IPS DF 19.7 (cell line): ENCODE measurements at regions not wholly inside any gene's neighbourhood (a gene's known extent, or its start where the extent isn't known, plus 50 kb on each side); places are given as distances from the start of the nearest gene placed in this dataset.
"Not testable (repeated sequence)": the region's sequence is repeated elsewhere in the genome, so short reads cannot be mapped to it uniquely, and the experiment has no call there.

Source experiments
- DNase-seq: peaks from one replicate; pipeline ENCODE4 v3.0.0-alpha.2; 2013; ENCODE audit warnings: low read depth, low spot score

DNA sequence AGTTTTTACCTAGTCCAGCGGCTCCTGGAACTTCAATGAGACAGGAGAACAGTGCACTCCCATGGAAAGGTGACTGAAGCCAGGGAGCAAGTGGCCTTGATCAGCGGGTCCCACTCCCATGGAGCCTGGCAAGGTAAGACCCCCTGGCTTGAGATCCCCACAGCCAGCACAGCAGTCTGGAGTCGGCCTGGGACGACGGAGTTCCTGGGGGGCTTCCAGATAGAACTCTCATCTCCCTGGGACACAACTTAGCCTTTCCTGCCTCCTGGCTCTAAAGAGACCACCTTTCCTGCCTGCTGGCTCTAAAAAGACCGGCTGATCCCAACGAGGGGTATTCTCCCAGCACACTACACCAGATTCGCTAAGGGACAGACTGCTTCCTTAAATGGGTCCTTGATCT is 1279.0 kb upstream of the GOT2 start:
- no peak for DNase-seq

DNA sequence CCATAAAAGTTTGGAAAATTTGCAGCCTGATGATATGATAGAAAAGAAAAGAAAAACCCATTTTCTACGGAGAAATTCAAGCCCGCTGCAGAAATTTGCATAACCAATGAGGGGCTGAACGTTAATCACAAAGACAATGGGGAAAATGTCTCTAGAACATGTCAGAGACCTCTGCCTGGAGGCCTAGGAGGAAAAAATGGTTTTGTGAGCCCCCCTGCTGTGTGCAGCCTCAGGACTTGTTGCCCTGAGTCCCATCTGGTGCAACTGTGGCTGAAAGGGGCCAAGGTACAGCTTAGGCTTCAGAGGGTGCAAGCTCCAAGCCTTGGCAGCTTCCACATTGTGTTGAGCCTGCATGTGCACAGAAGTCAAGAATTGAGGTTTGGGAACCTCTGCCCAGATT is 1267.4 kb upstream of the GOT2 start:
- DNase-seq: no peak

DNA sequence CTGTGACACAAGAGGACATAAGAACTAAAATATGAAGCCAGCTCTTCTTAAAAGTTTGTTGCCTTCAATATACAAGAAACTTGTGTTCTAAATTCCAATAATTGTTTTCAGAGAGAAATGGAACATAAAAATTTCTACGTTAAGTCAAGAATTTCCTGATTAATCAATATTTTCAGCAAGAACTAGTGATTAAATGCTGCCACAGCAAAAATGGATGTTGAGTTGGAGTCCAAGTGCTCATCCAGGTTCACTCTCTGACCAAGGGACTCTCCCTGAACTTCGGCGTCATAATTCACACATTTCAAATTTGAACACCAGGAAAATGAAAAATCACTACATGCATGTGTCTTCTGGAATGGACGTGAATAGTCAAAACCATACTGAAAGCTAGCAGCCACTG is 1263.6 kb upstream of the GOT2 start:
- no peak for DNase-seq

DNA sequence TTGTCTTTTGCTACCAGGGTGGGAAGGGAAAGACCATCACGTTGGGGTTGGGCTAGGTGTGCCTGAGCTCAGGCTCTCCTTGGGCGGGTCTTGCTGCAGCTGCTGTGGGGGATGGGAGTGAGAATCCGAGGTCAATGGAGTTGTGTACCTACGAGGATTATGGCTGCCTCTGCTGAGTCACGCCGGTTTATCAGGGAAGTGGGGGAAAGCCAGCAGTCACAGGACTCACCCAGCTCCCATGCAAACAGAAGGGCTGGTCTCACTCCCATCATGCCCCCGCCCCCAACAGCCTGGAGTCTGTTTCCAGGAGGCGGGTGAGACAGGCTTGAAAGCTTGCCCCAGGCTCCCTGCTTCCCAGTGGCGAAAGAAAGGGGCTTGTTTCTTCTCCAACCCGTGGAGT is 1259.0 kb upstream of the GOT2 start:
- DNase-seq: no peak

DNA sequence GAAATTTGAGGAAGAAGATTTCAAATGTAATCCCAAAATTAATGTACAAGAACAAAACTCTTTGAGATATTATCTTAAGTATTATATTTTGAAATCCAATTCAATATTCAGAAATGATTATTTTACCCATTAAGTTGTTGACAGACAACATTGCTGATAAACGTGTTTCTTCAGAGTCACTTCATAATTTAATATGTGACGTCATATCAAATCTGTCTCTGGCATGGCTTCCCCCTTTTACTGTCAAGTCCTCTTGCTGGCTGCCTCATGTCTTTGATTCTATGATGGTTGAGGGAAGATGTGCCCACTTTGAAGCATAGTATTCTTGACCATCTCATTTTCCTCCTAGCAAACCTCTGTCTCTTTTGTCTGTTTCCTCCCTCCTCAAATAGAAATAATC is 1257.1 kb upstream of the GOT2 start:
- DNase-seq: no peak

DNA sequence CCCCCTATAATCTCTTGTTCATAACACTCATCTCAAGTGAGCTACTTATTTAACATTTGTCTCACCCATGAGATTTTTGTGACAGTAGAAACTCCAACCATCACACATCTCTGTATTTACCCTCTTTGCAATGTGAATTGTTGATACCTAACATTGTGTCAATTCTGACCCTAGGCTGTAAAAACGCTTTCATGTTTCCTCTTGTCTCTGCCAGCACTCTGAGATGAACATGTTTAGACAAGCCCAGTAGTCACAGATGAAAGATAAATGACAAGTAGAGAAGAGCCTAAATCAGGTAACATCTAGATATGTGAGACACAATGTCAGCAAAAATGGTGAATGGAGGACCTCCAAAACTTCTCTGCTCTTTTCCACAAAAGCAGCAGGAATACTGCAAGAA is 1254.5 kb upstream of the GOT2 start:
- no peak for DNase-seq

DNA sequence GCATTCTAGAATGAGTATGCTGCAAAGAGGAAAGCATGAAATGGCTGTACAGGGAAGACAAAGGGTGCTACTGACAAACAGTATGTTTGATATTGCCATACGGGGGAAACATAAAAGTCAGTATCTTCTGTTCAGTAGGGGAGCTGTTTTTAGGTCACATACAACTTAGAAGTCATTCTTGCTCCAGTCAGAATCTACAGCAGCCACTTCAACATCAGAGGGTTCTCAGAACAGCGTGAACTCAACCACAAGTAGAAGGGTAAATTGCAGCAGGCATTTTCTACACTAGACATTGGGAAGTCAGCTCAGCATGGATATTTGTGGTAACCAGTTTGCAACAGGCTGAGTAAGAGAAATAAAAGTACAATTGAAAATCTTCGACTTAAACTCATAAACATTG is 1241.8 kb upstream of the GOT2 start:
- no peak for DNase-seq

DNA sequence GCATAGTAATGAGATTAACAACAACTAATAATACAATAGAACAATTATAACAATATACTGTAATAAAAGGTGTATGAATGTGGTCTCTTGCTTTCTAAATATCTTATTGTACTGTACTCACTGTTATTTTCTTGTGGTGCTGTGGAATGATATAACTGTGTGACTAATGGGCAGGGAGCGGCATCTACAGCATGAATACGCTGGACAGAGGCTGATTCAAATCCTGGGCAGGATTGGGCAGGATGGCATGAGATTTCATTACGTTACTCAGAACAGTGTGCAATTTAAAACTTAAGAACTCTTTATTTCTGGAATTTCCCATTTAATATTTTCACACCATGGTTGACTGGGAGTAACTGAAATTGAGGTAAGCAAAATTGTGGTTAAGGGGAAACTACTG is 1239.8 kb upstream of the GOT2 start:
- DNase-seq: no peak

DNA sequence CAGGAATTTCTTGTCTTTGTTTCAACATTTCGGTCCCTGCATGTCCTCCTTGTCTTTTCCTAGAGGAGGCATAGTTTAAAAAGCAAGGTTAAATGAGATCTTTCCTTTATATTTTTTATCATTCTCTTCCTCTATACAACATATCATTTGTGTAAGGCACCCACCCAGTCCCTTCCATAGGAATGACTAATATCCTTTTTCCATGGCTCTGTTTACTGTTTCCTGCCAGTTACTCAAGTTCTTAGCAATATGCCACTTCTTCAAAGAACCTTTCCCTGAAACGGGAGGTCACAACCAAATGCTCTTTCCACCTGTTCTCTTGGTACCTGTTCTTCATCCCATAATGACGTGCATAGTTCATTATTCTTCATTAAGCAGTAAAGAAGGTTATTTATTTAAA is 1237.1 kb upstream of the GOT2 start:
- no peak for DNase-seq

DNA sequence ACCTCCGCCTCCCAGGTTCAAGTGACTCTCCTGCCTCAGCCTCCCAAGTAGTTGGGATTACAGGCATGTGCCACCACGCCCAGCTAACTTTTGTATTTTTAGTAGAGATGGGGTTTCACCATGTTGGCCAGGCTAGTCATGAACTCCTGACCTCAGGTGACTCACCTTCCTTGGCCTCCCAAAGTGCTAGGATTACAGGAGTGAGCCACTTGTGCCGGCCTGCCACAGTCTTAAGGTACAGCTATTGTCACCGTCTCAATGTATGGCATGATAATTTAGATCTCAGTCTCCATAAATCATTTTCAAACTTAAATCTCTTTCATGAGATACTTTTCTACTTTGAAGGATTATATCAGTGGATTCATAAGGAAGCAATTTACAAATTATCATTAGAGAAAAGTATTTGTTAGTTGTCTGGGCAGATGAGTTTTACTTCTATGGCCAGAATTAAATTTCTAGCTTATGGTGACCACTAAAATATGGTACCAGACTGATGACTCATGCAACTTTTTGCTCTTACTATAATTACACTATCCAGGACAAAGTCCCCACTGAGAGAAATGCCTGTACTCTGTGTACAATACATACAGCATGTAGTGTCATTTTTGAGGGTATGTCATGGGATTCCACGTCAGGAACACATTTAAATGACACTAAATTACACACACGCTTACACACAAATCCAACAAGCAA is 1230.3 kb upstream of the GOT2 start:
- DNase-seq: no peak

DNA sequence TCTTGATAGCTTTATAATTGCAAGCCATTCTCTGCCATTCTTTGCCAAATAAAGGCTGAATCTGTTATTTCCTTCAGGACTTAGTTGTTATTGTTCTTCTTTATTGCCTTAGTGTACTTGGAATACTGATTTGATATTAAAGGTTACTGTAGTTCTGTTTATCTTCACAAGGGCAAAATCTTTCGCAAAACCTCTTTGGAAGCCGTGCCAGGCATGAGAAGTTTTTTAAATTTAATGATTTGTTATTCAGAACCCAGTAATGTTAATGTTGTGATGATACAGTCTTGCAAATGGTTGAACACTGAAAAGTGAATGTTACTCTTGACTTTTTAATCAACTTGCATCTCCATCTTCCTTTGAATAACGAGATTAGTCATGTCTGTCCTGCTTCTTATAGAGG is 1225.2 kb upstream of the GOT2 start:
- no peak for DNase-seq

DNA sequence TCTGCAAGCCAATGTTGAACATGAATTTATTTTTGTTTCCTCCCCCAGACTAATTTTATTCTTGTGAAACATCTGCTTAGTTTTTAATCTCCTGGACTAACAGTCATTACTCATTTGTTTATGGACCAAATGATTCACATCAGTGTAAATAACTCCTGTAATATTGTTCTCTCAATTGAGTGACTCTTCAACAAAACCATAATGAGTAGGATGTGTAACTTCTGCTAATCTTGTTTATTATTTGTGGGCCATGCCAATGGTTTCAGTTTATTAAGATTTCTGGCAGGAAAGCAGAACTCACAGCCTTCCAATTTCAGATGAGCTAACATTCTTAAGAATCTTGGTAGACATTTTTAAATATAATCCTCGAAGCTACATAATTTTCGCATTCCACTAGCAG is 1216.3 kb upstream of the GOT2 start:
- DNase-seq: no peak

DNA sequence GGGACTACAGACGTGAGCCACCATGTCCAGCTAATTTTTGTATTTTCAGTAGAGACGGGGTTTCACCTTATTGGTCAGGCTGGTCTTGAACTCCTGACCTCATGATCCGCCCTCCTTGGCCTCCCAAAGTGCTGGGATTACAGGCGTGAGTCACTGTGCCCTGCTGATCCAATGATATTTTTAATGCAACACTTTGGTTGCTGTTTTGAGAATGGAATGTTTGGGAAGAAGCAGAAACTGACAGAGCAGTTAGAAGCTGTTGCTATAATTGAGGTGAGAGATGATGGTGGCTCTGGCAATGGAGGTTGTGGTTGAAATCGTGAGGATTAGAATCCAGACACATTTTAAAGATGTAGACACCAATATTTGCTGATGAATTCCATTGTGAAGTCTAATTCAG is 1209.9 kb upstream of the GOT2 start:
- DNase-seq: not testable (repeated sequence)

DNA sequence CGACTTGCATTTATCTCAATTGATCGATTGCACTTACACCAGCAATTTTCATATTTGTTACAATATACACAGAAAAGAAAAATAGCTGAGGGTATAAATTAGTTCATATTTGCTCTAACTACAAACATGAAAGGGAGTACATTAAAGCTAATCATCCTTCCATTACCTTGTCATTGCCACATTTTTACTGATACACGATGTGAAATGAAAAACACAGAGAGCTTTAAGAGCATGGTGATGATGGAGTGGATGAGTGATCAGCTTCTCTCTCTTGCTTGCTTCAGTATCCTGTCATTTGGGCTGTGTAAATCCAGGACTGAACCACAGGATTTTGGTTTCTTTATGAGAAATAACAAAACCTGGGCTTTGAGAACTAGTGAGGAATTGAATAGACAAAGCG is 1207.5 kb upstream of the GOT2 start:
- no peak for DNase-seq

DNA sequence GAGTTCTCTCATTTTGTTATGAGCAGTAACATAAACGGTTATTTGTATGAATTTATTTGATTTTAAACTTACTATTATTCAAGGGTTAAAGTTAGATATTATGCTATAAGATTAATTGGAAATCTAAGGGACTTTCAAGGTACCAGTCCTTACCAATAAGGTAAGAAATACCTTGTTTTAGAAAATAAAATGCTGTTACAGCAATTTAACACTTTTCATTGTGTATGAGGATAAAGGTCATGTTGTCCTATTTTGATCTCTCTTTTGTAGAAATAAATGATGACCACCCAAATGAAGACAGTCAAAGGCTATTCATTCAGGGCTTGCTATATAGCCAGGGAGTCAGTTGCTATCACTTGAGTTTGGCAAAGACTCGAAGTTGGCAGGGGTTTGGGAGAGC is 1185.9 kb upstream of the GOT2 start:
- no peak for DNase-seq

DNA sequence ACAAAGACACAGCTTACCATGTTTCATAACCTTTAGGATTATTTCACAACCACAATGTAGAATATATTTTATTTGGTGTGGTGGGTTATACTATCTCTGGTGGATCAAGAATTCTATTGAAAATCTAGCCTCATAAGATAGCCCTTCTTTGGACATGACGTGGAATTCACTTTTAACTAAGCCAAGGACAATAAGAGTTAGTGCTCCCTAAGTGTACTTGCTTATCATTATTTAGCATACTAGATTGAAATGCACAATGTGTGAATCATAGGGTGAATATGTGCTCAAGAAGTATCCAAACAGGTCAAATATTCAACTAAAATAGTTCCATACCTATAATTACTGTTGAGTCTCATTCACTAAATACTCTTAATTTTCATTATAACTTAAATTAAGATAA is 1179.5 kb upstream of the GOT2 start:
- DNase-seq: no peak

DNA sequence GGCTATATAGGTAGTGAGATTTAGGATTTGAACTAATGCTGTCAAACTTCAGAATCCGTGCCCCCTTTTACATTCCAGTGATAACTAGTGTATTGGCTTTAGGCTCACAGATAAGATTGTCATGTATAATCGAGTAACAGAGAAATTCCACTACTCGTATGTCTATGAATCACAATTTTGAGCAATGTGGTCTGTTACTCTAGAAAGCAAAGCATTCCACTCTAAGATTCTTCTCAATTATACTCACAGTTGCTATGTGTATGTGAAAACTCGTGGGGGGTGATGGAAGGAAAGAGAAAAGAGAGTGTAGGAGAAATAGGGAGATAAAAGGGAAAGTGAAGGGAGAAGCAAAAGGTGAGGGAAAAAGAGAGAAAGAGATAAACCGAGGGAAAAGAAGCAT is 1175.1 kb upstream of the GOT2 start:
- no peak for DNase-seq

DNA sequence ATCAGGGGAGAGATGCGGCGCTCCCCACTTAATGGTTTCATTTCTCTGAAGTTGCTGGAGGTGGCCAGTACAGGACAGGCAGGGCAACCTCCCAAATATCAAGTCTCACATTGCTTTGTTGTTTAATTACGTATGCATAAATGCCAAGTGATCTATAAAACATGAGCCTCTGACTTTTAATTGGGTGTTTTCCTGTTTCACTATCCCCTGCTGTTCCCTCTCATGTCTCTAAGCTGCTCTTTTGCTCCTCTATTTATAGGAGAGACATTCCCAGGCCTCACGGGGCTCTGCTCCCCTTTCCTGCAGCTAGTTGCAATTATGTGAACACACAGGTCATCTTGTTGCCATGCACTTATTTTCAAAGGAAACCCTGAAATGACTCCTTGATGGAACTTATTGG is 1173.5 kb upstream of the GOT2 start:
- DNase-seq: no peak

DNA sequence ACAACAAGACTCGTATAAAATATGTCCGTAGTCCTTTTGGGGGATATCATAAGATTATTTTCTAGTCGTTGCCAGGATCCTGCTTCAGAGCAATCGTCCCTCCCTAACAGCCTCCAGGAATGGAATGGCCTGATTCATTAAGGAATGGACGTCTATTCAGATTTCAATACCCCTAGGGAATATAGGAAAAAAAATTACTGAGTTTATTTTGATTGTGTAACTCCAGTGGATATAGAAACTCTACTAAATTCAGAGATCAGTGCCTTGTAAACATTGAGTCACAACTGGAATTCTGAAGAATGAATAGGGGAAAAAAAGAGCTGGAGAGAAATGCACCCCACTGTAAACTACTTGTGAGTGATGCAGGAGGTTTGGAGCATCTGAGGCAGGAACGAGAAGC is 1171.5 kb upstream of the GOT2 start:
- DNase-seq: no peak

DNA sequence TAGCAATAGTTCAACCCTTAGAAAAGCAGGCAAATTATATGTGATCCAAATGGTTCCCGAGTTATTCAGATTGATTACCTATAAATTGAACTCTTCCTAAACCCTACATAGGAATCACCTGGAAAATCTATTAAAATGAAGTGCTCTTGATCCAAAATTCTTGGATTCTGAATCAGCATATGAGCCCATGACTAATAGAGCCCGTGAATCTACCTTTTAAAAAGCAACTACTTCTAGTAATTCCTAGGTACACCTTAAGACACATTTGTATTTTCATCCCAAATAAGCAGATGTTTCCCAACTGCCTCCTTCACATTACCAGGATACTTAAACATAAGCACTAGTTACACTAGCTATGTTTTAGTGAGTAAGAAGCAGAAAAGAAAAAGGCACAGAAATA is 1171.0 kb upstream of the GOT2 start:
- no peak for DNase-seq

DNA sequence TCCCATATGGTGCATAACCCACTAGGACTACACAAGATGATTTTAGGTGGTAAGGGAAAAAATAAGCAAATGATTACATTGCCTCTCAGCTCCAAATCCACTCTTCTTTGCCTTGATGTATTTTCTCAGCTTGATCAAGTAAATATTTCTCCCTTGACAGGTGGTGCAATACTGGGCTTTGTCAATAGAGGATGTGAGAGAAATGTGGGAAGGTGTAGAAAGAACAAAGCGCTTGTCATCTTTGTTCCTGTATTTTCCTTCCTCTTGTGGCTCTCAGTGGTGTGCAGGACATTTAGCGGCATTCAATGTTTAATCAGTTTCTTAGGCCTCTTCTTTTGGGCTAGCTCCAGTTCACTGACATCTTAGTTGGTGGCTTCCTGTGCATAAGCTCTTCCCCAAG is 1165.8 kb upstream of the GOT2 start:
- DNase-seq: no peak

DNA sequence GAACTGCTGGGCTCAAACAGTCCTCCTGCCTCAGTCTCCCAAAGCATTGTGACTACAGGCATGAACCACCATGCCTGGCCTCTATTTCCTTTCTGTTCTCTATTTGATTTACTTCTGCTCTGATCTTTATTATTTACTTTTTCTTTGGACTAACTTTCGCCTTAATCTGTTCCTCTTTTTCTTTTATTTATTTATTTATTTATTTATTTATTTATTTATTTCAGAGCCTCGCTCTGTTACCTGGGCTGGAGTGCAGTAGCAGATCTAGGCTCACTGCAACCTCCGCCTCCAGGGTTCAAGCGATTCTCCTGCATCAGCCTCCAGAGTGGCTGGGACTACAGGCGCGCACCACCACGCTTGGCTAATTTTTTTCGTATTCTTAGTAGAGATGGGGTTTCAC is 1158.3 kb upstream of the GOT2 start:
- no peak for DNase-seq

DNA sequence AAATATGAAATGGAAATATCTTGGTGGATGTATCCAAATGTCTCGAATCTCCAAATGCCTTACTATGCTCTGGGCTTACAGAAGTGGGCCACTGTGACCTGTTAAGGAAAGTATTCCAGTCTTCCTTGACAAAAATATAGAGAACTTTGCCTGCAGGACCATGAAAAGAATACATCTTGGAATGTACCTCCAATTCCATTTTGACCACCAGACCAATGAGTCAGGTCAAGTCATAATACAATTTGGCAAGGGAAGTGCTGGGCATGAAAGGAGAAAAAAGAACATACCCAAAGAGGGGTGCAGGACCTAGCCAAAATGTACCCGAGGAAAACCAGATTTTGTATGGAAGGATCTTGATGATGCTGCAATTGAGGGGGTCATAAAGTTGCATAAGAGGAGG is 1153.7 kb upstream of the GOT2 start:
- no peak for DNase-seq

DNA sequence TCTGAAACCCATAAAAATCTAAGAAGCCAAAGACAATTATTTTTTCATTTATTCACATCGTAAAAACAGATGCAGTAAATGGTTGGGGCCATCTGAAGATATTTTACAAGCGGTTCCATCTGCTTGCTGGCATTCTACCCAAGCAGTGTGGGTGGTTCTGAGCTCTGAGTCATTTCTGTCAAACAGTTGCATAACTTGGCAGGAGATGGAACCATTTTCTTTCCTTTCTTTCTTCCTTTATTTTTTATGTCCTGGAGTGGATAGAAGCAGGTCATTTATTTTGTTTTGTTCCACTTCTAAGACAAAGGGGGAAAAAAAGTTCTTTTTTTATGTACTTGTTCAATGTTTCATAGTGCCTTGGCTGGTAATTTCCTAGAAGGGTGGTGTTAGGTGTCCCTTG is 1151.9 kb upstream of the GOT2 start:
- no peak for DNase-seq
